Astrocyte of the cerebellum (primary cell): ENCODE measurements at regions not wholly inside any gene's neighbourhood (a gene's known extent, or its start where the extent isn't known, plus 50 kb on each side); places are given as distances from the start of the nearest gene placed in this dataset.

Source experiments
- DNase-seq: peaks from one replicate; pipeline ENCODE4 v3.0.0-alpha.2; 2011; ENCODE audit warnings: low read depth
- H3K4me3 ChIP-seq: 2 replicates; pipeline ENCODE4 v1.5.1; 2011; ENCODE audit warnings: mild to moderate bottlenecking, low read depth, low read length, moderate library complexity
- CTCF ChIP-seq: IDR thresholded peaks from 2 replicates; pipeline ENCODE4 v1.5.1; 2012; ENCODE audit warnings: low read length, low read depth, moderate library complexity, mild to moderate bottlenecking; ENCODE audit errors: missing control alignments
- in situ Hi-C: cut with HindIII; loops from 2 replicates; pipeline ENCODE4 v1.10.0; 2017; ENCODE audit warnings: low sequenced_read_pairs

- H3K4me3 ChIP-seq = no peak overlapping the region
- DNase-seq = no peak
- TF ChIP-seq CTCF = no peak
- in situ Hi-C loops = no loop called here
These were observed 58.6 kb upstream of the OSR1 start for GRCh38 chr2:19416784-19417684.

DNA sequence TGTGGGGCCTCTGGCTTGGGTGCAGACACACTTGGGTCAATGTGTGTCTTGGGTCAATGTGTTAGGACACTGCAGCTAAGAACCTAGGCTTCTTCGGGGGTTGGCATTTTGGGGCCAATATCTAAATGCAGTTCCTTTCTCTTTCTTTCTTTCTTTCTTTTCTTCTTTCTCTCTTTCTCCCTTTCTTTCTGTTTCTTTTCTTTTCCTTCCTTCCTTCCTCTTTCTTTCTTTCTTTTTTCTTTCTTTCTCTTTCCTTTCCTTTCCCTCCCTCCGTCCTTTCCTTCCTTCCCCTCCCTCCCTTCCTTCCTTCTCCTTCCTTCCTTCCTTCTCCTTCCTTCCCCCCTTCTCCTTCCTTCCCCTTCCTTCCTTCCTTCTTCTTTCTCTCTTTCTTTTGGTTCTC is 57.7 kb upstream of the OSR1 start:
- no peak for DNase-seq
- in situ Hi-C loops = no loop called here
- no peak for TF ChIP-seq CTCF
- H3K4me3 ChIP-seq = no peak overlapping the region

- DNase-seq = no peak
- in situ Hi-C loops = no loop called here
- no peak overlapping the region for H3K4me3 ChIP-seq
- no peak for TF ChIP-seq CTCF
These were observed 50.6 kb upstream of the OSR1 start for GRCh38 chr2:19409046-19409445.

DNA sequence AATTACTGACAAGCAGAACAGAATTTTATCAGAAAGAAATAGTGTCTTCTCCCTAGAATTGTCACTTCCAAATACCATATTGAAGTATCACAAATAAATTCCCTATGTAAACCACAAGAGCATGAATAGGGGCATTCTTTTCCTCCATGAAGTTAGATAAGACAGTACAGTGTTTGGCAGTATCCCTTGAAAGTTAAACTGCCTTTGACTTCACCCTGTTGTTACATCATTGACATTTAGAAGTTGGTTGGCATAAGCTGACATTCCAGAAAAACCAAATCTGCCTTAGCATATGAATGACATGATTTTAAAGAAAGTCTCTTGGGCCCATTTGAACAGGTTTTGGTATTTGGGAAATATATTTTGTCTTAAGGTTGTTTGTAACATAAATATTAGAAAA is 50.2 kb upstream of the OSR1 start:
- H3K4me3 ChIP-seq = no peak overlapping the region
- in situ Hi-C loops = no loop called here
- TF ChIP-seq CTCF = no peak
- no peak for DNase-seq
